ENCODE measurements at regions not wholly inside any gene's neighbourhood (a gene's known extent, or its start where the extent isn't known, plus 50 kb on each side); places are given as distances from the start of the nearest gene placed in this dataset.
"Not testable (repeated sequence)": the region's sequence is repeated elsewhere in the genome, so short reads cannot be mapped to it uniquely, and the experiment has no call there.

DNA sequence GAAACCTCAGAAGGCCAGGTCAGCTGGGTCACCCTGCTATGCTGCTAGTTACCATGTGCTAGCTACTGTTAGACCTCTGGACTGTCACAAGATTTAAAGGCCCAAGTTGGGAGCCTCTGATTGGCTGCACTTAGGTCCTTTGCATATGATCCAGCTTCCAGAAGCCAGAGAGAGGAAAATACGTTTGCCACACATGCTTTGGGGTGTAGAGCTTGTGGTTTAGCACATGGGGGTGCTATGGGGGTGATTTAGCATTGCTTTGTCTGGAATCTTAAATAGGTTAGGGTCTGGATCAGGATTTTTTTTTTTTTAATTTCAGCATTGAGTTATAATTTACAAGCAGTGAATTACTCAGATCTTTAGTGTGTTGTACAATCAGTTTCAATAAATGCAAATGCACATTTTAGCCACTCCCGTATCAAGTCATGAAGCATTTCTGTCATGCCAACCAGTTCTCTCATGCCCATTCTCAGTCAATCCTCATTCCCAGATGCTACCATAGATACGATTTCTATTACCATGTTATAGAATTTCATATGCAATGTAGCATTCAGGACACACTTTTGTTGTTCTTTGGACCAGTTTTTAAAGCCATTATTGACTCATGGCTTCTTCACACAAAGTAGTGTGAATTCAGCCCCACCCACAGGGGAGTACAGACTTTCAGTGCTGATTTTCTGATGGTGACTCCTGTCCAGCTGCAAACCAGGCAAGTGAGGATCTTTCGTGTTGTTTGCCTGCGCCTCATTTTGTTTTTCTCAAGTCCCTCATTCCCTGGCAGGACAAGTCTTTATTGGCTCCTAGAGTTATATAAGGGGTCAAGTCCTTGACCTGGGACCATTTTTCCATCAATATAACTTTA is 250.4 kb downstream of the LRRC70 start:
- DNase-seq (ENCODE audit: insufficient read length, low spot score) (no peak), FAIRE-seq (no peak)
- no peak for TF ChIP-seq POLR2A (IDR thresholded peaks at IDR 0.05; ENCODE audit: low read depth, low read length)

DNA sequence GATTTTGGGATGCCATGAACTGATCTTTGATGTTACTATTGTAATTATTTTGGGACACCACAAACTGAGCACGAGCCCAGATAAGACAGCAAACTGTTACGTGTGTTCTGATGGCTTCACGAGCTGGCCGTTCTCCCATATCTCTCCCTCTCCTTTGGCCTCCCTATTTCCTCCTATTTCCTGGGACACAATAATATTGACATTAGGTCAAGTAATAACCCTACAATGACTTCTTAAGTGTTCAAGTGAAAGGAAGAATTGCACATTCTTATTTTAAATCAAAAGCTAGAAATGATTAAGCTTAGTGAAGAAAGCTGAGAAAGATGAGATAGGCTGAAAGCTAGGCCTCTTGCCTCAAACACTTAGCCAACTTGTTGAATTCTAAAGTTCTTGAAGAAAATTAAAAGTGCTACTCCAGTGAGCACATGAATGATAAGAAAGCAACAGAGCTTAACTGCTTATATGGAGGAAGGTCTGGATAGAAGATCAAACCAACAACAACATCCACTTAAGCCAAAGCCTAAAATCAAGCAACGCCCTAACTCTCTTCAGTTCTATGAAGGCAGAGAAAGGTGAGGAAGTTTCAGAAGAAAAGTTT is 247.1 kb downstream of the LRRC70 start:
- no peak for DNase-seq (ENCODE audit: insufficient read length, low spot score)
- no peak for TF ChIP-seq POLR2A (IDR thresholded peaks at IDR 0.05; ENCODE audit: low read depth, low read length)
- no peak for FAIRE-seq

DNA sequence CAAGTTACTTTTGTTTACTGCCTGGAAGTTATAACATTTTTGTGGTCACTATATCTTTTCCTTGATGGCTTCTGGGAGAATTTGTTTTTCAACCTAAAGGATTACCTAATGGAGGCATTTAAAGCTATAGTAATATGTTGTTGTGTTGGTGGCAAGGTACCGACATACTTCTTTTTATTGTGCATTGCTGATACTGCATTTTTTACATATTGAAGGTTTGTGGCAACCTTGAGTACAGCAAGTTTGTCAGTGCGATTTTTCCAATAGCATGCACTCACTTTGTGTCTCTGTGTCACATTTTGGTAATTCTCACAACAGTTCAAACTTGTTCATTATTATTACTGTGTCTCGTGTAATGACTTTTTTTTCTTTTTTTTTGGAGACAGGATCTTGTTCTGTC is 246.3 kb downstream of the LRRC70 start:
- FAIRE-seq (no peak), DNase-seq (ENCODE audit: insufficient read length, low spot score) (no peak)
- TF ChIP-seq POLR2A (IDR thresholded peaks at IDR 0.05; ENCODE audit: low read depth, low read length), result no peak

DNA sequence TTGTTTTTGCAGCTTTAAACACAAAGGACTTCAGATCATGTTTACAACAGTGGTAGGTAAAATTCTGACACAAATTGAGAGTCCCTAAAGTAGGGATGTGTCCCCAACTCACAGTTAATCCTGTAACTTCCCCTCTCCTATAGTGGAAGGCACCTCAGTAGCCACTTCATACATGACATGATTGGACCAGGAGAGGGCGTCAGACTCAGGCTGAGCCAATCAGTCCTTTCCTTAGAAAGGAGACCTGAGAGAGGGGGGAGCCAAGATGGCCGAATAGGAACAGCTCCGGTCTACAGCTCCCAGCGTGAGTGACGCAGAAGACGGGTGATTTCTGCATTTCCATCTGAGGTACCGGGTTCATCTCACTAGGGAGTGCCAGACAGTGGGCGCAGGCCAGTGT is 238.4 kb downstream of the LRRC70 start:
- DNase-seq (ENCODE audit: insufficient read length, low spot score); FAIRE-seq: not testable (repeated sequence)

DNA sequence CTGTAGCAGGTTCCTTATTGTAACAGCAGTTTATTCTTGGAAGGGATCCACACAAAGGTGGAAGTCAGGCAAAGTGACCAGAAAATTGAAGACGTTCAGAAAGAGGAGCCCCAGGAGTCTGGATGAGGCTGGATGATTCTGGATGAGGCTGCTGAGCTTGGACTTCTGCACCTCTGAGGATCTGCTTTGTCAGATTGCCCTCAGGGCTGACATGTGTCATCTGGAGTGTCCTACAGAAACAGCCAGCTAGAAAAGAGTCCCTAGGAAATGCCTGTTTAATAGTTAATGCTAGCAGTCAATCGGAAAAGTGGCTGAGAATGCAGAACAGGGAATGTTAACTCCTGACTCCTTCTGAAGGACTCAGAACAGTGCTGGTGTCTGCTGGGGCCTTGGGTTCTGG is 236.4 kb downstream of the LRRC70 start:
- TF ChIP-seq POLR2A (IDR thresholded peaks at IDR 0.05; ENCODE audit: low read depth, low read length), result no peak
- DNase-seq (ENCODE audit: insufficient read length, low spot score) (no peak), FAIRE-seq (no peak)

DNA sequence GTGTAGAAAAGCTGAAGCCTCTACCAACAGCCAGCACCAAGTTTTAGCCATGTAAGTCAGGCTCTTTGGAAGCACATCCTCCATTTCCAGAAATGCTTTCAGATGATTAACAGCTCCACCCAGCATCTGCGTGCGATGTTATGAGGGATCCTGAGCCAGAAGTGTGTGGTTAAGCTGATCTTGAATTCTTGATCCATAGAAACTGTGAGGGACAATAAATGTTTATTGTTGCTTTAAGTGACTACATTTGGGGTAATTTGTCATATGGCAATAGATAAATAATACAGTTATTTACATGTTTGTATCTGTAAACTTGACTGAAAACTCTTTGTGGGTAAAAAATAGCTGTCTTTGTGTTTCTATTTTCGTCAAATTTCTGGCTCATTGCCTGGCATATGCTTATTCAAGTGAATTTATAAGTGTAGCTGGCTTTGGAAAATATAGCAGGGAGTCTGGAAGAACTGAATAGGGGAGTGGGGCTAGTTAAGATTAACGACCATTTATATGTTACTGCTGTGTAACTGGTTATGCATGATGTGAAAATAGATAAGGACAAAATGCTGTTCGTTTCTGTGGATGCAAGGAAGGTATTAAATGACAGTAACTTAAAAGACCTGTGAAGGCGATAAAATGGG is 234.1 kb downstream of the LRRC70 start:
- TF ChIP-seq POLR2A (IDR thresholded peaks at IDR 0.05; ENCODE audit: low read depth, low read length), result no peak
- DNase-seq (ENCODE audit: insufficient read length, low spot score) (no peak), FAIRE-seq (no peak)

DNA sequence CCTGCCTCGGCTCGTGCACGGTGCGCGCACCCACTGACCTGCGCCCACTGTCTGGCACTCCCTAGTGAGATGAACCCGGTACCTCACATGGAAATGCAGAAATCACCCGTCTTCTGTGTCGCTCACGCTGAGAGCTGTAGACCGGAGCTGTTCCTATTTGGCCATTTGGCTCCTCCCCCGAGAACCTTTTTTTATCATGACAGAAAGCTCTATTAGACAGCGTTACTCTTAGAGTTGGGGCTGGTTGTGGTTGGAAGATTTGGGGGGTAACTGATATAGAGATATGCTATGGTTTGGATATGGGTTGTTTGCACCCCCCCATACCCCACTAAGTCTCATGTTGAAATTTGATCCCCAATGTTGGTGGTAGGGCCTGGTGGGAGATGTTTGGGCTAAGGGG is 226.2 kb downstream of the LRRC70 start:
- DNase-seq (ENCODE audit: insufficient read length, low spot score); FAIRE-seq: not testable (repeated sequence)

DNA sequence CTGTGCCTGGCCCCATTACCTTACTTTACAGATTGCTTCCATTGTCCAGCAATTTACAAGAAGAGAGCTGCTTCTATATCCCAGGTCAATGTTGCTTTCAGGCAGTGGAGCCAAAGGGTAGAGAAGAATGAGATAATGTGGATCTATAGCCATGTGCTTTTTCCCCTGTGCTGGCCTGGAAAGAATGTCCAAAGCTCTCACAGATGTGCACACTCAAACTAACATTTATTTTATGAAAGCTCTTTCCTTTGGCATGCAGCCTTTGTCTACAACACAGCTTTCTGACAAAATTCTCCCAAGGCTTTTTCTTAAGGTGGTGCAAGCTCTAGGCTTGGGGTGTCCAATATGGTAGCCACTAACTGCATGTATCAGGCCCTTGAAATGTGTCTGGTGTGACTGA is 217.3 kb downstream of the LRRC70 start:
- FAIRE-seq (no peak), DNase-seq (ENCODE audit: insufficient read length, low spot score) (no peak)
- no peak for TF ChIP-seq POLR2A (IDR thresholded peaks at IDR 0.05; ENCODE audit: low read depth, low read length)

DNA sequence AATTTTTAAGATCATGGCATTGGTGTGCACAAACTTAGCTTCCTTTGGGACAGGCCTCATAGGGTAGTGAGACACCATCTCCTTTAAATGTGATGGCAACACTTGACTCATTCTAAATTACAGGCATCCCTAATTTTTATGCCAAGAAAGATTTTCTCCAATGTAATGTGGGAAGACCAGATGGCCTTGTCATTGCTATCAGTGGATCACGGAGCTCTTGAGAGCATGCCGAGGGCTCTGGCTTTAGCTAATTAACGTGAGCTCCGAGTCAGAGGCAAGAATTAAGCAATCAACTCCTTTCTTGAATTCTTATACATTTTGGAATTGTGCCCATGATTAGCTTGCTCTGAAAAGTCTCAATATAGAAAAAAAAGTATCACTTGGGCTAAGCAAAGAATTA is 215.8 kb downstream of the LRRC70 start:
- DNase-seq (ENCODE audit: insufficient read length, low spot score), result no peak
- FAIRE-seq, result no peak
- TF ChIP-seq POLR2A (IDR thresholded peaks at IDR 0.05; ENCODE audit: low read depth, low read length), result no peak

DNA sequence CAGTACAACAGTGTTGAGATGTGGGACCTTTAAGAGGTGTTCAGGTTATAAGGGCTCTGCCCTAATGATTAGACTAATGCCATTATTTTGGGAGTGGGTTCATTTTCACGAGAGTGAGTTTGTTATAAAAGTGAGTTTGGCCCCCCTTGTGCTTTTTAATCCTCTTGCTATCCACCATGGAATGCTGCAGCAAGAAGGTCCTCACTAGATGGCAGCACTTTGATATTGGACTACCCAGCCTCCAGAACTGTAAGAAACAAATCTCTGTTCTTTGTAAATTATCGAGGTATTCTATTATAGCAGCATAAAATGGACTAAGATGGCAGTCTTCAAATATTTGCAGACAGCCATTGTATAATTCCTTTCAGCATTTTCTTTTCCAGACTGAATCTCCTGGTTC is 212.4 kb downstream of the LRRC70 start:
- no peak for TF ChIP-seq POLR2A (IDR thresholded peaks at IDR 0.05; ENCODE audit: low read depth, low read length)
- FAIRE-seq, result no peak
- DNase-seq (ENCODE audit: insufficient read length, low spot score), result no peak

DNA sequence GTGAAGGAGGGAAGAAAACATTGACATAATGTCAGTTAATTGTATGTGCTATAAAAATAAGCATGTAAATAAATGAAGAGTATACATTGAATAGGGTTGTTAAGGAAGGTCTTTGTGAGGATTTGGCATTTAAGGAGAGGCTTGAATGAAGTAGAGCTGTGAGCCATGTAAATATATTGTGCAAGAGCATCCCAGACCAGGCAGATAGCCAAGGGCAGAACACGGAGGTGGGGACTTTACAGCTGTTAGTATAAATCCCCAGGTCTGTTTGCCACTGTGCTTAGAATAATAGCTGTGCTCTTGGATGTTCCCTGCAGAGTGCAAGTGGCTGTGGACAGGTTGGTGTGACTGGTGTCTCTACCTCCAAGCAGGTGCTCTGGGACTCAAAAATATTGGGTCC is 211.7 kb downstream of the LRRC70 start:
- no peak for DNase-seq (ENCODE audit: insufficient read length, low spot score)
- no peak for TF ChIP-seq POLR2A (IDR thresholded peaks at IDR 0.05; ENCODE audit: low read depth, low read length)
- FAIRE-seq, result no peak

DNA sequence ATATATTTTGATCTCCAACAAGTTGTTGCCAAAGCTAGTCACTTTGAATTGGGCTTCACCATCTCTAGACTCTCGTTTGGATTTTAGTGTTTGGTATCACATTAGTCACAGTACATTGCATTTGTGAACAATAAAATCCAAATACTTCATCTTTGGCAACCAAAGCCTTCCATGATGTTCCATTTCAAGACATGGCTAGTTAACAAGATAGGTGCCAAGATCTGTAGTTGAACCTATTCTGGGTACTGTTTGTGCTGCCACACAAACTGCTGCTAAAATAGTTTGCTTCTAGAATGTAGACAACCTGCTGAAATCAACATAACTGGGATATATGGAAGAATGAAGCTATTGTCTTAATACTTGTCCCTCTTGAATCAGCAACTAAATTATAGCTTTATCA is 207.5 kb downstream of the LRRC70 start:
- TF ChIP-seq POLR2A (IDR thresholded peaks at IDR 0.05; ENCODE audit: low read depth, low read length), result no peak
- FAIRE-seq (no peak), DNase-seq (ENCODE audit: insufficient read length, low spot score) (no peak)

DNA sequence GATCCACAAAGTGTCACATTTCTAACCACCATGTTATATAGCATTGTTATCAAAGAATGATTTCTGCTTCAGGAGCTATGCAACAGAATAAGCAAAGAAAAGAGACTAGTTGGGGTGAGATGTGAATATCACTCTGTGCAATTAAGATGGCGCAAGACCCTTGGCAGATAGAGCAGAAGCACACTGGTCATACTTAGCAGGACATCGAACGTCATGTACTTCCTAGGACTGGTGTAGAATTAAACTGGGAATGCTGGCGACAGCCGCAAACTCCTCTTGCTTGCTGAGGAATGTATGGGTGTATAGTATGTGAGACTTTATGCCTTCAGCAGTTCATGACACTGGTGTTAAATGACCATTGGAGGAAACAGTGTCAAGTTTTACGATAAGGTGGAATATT is 207.0 kb downstream of the LRRC70 start:
- no peak for TF ChIP-seq POLR2A (IDR thresholded peaks at IDR 0.05; ENCODE audit: low read depth, low read length)

DNA sequence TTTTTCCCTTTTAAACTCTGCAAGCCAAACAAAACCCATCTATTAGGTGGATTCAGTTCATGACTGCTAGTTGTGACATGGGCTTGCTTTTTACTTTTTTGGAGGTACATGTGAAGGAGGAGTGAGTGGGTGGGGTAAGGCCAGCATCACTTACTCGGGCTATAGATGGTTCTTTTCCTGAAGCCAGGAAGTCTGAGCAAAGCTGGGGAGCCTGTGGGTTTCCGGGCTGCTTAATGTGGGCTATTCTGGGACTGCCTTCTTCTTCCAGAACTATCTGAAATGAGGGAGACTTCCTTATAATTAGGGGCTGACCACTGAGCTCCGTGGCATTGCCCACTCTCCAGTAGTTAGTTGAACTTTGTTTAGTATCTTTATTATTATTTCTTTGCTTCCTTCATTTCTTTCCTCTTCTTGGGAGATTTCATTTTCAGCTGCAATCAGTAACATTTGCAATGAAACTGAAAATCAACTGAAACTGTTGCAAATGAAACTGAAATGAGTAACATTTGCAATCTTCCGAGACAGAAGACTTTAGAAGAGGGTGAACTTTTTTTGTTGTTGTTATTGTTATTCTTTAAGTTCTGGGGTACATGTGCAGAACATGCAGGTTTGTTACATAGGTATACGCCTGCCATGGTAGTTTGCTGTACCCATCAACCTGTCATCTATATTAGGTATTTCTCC is 204.9 kb downstream of the LRRC70 start:
- no peak for TF ChIP-seq POLR2A (IDR thresholded peaks at IDR 0.05; ENCODE audit: low read depth, low read length)
- FAIRE-seq (no peak), DNase-seq (ENCODE audit: insufficient read length, low spot score) (no peak)

More for the DNA sequence above, 207.0 kb downstream of the LRRC70 start:
- no peak for DNase-seq (ENCODE audit: insufficient read length, low spot score)
- no peak for FAIRE-seq
